Right forelimb (tissue), 1 donor: ENCODE measurements at regions not wholly inside any gene's neighbourhood (a gene's known extent, or its start where the extent isn't known, plus 50 kb on each side); places are given as distances from the start of the nearest gene placed in this dataset.

Experiments
- DNase-seq: peaks from one replicate; pipeline ENCODE4 v3.0.0-alpha.2; 2018

- DNase-seq, result no peak
Observed at GRCh38 chr15:37793851-37794250, 140.6 kb upstream of the TMCO5A start.

GRCh38 chr15:37794947-37795346 lies 139.5 kb upstream of the TMCO5A start:
- DNase-seq, result no peak

- no peak for DNase-seq
Observed at GRCh38 chr15:37801529-37801928, 132.9 kb upstream of the TMCO5A start.

- no peak for DNase-seq
Observed at GRCh38 chr15:37806808-37807207, 127.6 kb upstream of the TMCO5A start.

- no peak for DNase-seq
Observed at GRCh38 chr15:37810381-37810780, 124.1 kb upstream of the TMCO5A start.

- DNase-seq, result no peak
Observed at GRCh38 chr15:37813306-37813705, 121.1 kb upstream of the TMCO5A start.

- DNase-seq, result no peak
Observed at GRCh38 chr15:37814847-37815515, 119.5 kb upstream of the TMCO5A start.

- DNase-seq, result no peak
Observed at GRCh38 chr15:37818152-37818677, 116.2 kb upstream of the TMCO5A start.

- no peak for DNase-seq
Observed at GRCh38 chr15:37819191-37819590, 115.2 kb upstream of the TMCO5A start.

GRCh38 chr15:37820380-37821128 lies 113.9 kb upstream of the TMCO5A start:
- DNase-seq, result no peak

- no peak for DNase-seq
Observed at GRCh38 chr15:37823601-37824275, 110.7 kb upstream of the TMCO5A start.

- no peak for DNase-seq
Observed at GRCh38 chr15:37824717-37825382, 109.6 kb upstream of the TMCO5A start.

GRCh38 chr15:37837276-37837675 lies 97.2 kb upstream of the TMCO5A start:
- DNase-seq, result no peak

GRCh38 chr15:37847776-37848175 lies 86.7 kb upstream of the TMCO5A start:
- no peak for DNase-seq

- no peak for DNase-seq
Observed at GRCh38 chr15:37856109-37856508, 78.3 kb upstream of the TMCO5A start.

- DNase-seq, result no peak
Observed at GRCh38 chr15:37860896-37861295, 73.5 kb upstream of the TMCO5A start.

- DNase-seq, result no peak
Observed at GRCh38 chr15:37865687-37866086, 68.8 kb upstream of the TMCO5A start.

GRCh38 chr15:37870711-37871110 lies 63.7 kb upstream of the TMCO5A start:
- no peak for DNase-seq

- DNase-seq, result no peak
Observed at GRCh38 chr15:37872661-37873060, 61.8 kb upstream of the TMCO5A start.

GRCh38 chr15:37873336-37873735 lies 61.1 kb upstream of the TMCO5A start:
- DNase-seq, result no peak

- no peak for DNase-seq
Observed at GRCh38 chr15:37876900-37877299, 57.5 kb upstream of the TMCO5A start.

- no peak for DNase-seq
Observed at GRCh38 chr15:37877851-37878741, 56.3 kb upstream of the TMCO5A start.
